Fibroblast of lung (primary cell): ENCODE measurements at regions not wholly inside any gene's neighbourhood (a gene's known extent, or its start where the extent isn't known, plus 50 kb on each side); places are given as distances from the start of the nearest gene placed in this dataset.

ENCODE experiments used
- EZH2 ChIP-seq: IDR thresholded peaks from 2 replicates; pipeline ENCODE4 v1.5.1; 2012; ENCODE audit warnings: low read length, control low read depth, mild to moderate bottlenecking; ENCODE audit errors: missing control alignments
- TF ChIP-seq, protein P1 (sequence below), 2 donors: IDR thresholded peaks in 1 of 2; conservative IDR thresholded peaks in 1 of 2; 1 replicate in 1 of 2; 2 replicates in 1 of 2; pipeline ENCODE4 v1.5.1; 2011 to 2012; ENCODE audit warnings: low read length in 2 of 2, control low read depth in 1 of 2, inconsistent platforms in 1 of 2, low read depth in 1 of 2, mild to moderate bottlenecking in 1 of 2

DNA sequence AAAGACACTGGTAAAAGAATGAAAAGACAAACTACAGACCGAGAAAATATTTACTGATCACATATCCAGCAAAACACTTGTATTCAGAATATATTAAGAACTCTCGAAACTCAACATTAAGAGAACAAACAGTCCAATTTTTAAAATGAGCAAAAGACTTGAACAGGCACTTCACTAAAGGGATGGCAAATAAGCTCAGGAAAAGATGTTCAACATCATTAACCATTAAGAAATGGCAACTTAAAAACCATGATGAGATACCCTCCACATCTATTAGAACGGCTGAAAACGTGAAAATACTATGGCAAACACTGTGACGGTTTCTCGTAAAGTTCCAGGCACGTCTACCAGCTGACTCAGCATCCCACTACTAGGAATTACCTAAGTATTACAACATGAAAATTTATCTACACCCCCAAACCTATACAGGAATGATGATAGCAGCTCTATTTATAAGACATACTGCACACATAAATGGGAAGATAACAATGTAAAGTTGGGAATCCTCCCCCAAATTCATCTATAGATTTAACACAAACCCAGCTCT lies 86.1 kb upstream of the PROK2 start:
- TF ChIP-seq, protein P1, sequence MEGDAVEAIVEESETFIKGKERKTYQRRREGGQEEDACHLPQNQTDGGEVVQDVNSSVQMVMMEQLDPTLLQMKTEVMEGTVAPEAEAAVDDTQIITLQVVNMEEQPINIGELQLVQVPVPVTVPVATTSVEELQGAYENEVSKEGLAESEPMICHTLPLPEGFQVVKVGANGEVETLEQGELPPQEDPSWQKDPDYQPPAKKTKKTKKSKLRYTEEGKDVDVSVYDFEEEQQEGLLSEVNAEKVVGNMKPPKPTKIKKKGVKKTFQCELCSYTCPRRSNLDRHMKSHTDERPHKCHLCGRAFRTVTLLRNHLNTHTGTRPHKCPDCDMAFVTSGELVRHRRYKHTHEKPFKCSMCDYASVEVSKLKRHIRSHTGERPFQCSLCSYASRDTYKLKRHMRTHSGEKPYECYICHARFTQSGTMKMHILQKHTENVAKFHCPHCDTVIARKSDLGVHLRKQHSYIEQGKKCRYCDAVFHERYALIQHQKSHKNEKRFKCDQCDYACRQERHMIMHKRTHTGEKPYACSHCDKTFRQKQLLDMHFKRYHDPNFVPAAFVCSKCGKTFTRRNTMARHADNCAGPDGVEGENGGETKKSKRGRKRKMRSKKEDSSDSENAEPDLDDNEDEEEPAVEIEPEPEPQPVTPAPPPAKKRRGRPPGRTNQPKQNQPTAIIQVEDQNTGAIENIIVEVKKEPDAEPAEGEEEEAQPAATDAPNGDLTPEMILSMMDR (conservative IDR thresholded peaks at IDR 0.05 in 1 of 2, IDR thresholded peaks at IDR 0.05 in 1 of 2; ENCODE audit: low read depth in 1 of 2, low read length in 2 of 2) = no peak
- TF ChIP-seq EZH2 = no peak
